Lung (tissue), 11 donors: ENCODE measurements at regions not wholly inside any gene's neighbourhood (a gene's known extent, or its start where the extent isn't known, plus 50 kb on each side); places are given as distances from the start of the nearest gene placed in this dataset.

Source experiments
- ATAC-seq: fragments of 200-7000 bp; cut with Tn5 transposase; one replicate; pipeline ENCODE4 v1.9.1; 2020; ENCODE audit warnings: moderate number of reproducible peaks; ENCODE audit not compliant: insufficient read depth, low FRiP score
- DNase-seq, 3 donors: peaks; one replicate each; pipeline ENCODE4 v3.0.0-alpha.2; 2013 to 2017
- H3K27ac ChIP-seq, 2 donors: one replicate each; pipeline ENCODE4 v1.5.1; 2013; ENCODE audit warnings: mild to moderate bottlenecking in 2 of 2, moderate library complexity in 2 of 2, control low read depth in 1 of 2, inconsistent platforms in 1 of 2, low read depth in 1 of 2, low read length in 1 of 2
- H3K27me3 ChIP-seq, 3 donors: one replicate each; pipeline ENCODE4 v1.5.1; 2013; ENCODE audit warnings: low read length in 2 of 3; ENCODE audit not compliant: control insufficient read depth in 3 of 3, insufficient read depth in 3 of 3
- H3K36me3 ChIP-seq, 4 donors: one replicate each; pipeline ENCODE4 v1.5.1; 2013; ENCODE audit warnings: low read length in 4 of 4, mild to moderate bottlenecking in 1 of 4, moderate library complexity in 1 of 4; ENCODE audit not compliant: control insufficient read depth in 4 of 4, insufficient read depth in 4 of 4
- H3K4me1 ChIP-seq, 5 donors: one replicate each; pipeline ENCODE4 v1.5.1; 2013; ENCODE audit warnings: low read length in 5 of 5, mild to moderate bottlenecking in 2 of 5, moderate library complexity in 1 of 5; ENCODE audit not compliant: control insufficient read depth in 5 of 5, insufficient read depth in 5 of 5
- H3K4me3 ChIP-seq: one replicate; pipeline ENCODE4 v1.5.1; 2013; ENCODE audit warnings: mild to moderate bottlenecking, control low read depth, moderate library complexity
- H3K9ac ChIP-seq, 2 donors: one replicate each; pipeline ENCODE4 v1.5.1; 2013; ENCODE audit warnings: low read length in 2 of 2, control low read depth in 1 of 2; ENCODE audit not compliant: insufficient read depth in 1 of 2
- H3K9me3 ChIP-seq, 4 donors: one replicate each; pipeline ENCODE4 v1.5.1; 2013; ENCODE audit warnings: low read length in 3 of 4, mild to moderate bottlenecking in 1 of 4, moderate library complexity in 1 of 4; ENCODE audit not compliant: control insufficient read depth in 4 of 4, insufficient read depth in 3 of 4
- WGBS, 2 donors: extraction: QIAGEN DNeasy Blood & Tissue Kit; methylation state at CpG; one replicate each; pipeline ENCODE4 v1.1.7; 2013; 5-methylcytosine and 5-hydroxymethylcytosine counted together
- TF ChIP-seq, protein P1 (sequence below): IDR thresholded peaks from 2 replicates; pipeline ENCODE4 v1.5.1; 2012; ENCODE audit warnings: mild to moderate bottlenecking; ENCODE audit errors: control extremely low read depth, extremely low read depth
- donor health status: control.
- donor health status: control.
- donor health status: Bipolar disorder and iron deficiency.
- donor health status: healthy.
- donor health status: DM: yes; HTN: yes; CAD: no.

DNA sequence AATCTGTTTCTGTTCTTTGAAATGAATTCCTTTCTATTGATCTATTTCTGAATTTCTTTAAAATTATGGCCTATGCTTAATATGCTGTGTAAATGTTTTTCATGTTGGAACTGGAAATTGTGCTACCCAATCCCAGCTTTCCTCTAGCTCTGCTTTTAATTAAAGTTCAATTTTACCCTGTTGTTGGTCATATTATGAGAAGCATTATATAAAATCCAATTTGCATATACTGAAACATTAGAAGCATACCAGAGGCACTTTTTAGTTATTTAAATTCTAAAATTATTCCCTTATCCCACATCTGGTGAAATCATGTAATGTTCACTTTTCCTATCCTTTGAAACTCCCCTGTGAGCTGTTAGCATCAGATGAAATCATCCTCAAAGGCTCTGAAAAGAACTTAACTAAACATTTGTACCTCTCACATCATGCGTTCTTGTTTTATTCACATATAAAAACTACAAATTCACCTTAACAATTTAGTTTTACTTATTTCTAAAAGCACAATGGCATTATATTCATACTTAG, 160.6 kb upstream of the COL21A1 start:
- Histone ChIP-seq H3K4me1 (peaks cover 0 to 7% (median 0%) of the 10 kb centered on the region in 5 donors), H3K4me3 (no peak overlapping the region), H3K9ac (no peak overlapping the region), H3K36me3 (no peaks in the 10 kb centered on the region), H3K27me3 (no peaks in the 10 kb centered on the region), H3K27ac (no peak overlapping the region), H3K9me3 (no peaks in the 10 kb centered on the region)
- WGBS, 2 donors = 93 to 98% methylated on average over 1 of the region's 1 CpG
- no peak for ATAC-seq
- DNase-seq = no peak
- TF ChIP-seq, protein P1, sequence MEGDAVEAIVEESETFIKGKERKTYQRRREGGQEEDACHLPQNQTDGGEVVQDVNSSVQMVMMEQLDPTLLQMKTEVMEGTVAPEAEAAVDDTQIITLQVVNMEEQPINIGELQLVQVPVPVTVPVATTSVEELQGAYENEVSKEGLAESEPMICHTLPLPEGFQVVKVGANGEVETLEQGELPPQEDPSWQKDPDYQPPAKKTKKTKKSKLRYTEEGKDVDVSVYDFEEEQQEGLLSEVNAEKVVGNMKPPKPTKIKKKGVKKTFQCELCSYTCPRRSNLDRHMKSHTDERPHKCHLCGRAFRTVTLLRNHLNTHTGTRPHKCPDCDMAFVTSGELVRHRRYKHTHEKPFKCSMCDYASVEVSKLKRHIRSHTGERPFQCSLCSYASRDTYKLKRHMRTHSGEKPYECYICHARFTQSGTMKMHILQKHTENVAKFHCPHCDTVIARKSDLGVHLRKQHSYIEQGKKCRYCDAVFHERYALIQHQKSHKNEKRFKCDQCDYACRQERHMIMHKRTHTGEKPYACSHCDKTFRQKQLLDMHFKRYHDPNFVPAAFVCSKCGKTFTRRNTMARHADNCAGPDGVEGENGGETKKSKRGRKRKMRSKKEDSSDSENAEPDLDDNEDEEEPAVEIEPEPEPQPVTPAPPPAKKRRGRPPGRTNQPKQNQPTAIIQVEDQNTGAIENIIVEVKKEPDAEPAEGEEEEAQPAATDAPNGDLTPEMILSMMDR = no peak

DNA sequence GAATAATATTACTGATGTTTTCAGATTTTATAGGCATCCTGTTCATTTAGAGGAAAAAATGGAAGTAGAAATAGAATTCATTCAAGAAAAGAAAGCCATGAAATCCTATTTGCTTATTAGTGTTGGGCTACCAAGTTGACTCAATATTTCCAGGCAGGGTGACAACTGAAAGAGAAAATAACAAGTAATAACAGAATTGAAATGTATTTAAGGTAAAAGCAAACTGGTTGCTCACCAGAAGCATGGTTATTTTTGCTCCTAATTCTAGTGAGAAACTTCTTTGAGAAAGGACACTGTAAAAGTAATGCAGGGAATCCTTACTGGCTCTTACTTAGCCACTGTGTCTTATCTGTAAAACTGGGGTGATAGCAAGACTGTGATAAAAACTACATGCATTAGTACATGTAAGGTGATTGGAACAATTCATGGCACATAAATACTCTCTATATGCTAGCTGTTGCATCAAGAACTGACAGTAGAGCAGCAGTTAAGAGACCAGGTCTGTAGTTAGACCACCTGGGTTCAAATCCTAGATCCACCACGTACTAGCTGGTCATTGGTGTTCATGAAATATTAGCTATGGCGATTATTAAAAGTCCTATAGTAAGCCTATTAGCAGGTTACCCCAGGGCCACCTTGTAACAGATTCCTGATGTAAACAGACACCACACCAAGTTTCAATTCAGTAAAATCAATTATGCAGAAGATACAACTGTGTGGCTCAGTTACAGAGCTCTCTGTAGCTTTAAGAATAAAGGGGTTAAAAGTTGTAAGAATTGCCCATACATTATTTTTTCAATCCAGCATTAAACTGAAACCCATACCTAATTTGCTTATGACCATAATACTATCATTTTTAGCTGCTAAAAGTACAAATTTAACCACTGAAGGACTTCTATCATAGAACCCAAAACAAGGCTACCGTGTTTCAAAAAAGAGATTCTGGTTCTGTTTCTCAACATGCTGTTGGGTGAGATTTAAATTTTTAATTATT, 159.2 kb upstream of the COL21A1 start:
- Histone ChIP-seq H3K36me3 (no peaks in the 10 kb centered on the region), H3K9ac (no peak overlapping the region), H3K27me3 (no peaks in the 10 kb centered on the region), H3K4me1 (peaks cover 0 to 7% (median 0%) of the 10 kb centered on the region in 5 donors), H3K4me3 (no peak overlapping the region), H3K27ac (no peak overlapping the region), H3K9me3 (no peaks in the 10 kb centered on the region)
- 90 to 93% methylated on average over 3 of the region's 3 CpGs for WGBS, 2 donors
- DNase-seq = no peak
- TF ChIP-seq, protein P1 = no peak
- ATAC-seq = no peak

DNA sequence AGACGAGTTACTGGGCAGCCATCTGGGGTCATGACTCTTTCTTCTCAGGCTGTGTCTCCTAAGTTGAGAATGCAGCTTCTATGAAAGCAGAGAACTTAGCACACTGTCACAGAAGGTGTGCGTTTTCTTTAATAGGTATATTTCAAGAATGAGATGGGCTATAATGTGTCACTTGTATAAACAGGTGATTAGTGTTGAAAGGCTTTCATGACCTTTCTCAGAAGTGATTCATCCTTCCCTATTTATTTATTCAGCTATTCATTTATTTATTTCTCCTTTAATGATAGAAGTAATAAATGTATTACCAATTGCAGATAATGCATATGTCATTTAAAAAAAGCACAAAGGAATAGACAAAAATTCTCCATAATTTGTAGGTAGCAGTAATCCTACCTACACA, 157.2 kb upstream of the COL21A1 start:
- H3K9ac ChIP-seq = no peak overlapping the region
- H3K36me3 ChIP-seq = no peaks in the 10 kb centered on the region
- TF ChIP-seq, protein P1 = no peak
- H3K27me3 ChIP-seq = no peaks in the 10 kb centered on the region
- WGBS, 2 donors = 85 to 91% methylated on average over 2 of the region's 2 CpGs
- no peaks in the 10 kb centered on the region for H3K9me3 ChIP-seq
- no peak for DNase-seq
- peaks cover 0 to 7% (median 0%) of the 10 kb centered on the region in 5 donors for H3K4me1 ChIP-seq
- H3K27ac ChIP-seq = no peak overlapping the region
- no peak overlapping the region for H3K4me3 ChIP-seq
- no peak for ATAC-seq
